ENCODE measurements at regions not wholly inside any gene's neighbourhood (a gene's known extent, or its start where the extent isn't known, plus 50 kb on each side); places are given as distances from the start of the nearest gene placed in this dataset.
"Not testable (repeated sequence)": the region's sequence is repeated elsewhere in the genome, so short reads cannot be mapped to it uniquely, and the experiment has no call there.

DNA sequence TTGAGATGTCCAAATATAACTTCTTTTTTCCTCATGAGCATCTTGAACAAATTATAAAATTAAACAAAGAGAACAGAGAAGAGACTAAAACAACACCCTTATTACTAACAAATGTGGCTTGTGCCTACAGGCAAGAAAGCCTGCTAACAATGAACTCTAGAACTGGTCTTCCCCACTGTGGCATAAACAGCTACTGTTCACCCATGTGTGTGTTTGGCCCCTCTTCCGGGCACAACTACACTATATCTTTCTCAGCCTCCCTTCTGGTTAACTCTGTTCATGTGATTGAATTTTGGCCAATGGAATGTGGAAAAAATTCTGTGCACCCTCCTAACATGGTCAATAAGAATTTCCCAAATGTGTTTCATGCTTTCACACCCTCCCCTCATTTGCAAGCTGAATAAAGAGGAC is 117.0 kb downstream of the KBTBD2 start:
- no peaks in the 10 kb centered on the region for H3K9me2 ChIP-seq (ENCODE audit: low read depth, low read length)
- no peaks in the 10 kb centered on the region for H3F3A ChIP-seq (ENCODE audit: insufficient read depth, low read length)
- H3K27ac ChIP-seq (ENCODE audit: low read depth, low read length, poor library complexity, severe bottlenecking), result no peak overlapping the region
- H3K4me1 ChIP-seq (ENCODE audit: insufficient read depth, low read length, severe bottlenecking), result no peaks in the 10 kb centered on the region
- H3K27me3 ChIP-seq (ENCODE audit: insufficient read depth, low read length), result no peaks in the 10 kb centered on the region; the same call in 1 of the 2 replicates
- H3K36me3 ChIP-seq (ENCODE audit: insufficient read depth, low read length), result no peaks in the 10 kb centered on the region
- no peak overlapping the region for H3K4me3 ChIP-seq (ENCODE audit: low read depth, low read length, poor library complexity, severe bottlenecking)
- TF ChIP-seq EZH2 (IDR thresholded peaks at IDR 0.05; ENCODE audit: borderline replicate concordance, low read length), result no peak
- TF ChIP-seq, protein P1, sequence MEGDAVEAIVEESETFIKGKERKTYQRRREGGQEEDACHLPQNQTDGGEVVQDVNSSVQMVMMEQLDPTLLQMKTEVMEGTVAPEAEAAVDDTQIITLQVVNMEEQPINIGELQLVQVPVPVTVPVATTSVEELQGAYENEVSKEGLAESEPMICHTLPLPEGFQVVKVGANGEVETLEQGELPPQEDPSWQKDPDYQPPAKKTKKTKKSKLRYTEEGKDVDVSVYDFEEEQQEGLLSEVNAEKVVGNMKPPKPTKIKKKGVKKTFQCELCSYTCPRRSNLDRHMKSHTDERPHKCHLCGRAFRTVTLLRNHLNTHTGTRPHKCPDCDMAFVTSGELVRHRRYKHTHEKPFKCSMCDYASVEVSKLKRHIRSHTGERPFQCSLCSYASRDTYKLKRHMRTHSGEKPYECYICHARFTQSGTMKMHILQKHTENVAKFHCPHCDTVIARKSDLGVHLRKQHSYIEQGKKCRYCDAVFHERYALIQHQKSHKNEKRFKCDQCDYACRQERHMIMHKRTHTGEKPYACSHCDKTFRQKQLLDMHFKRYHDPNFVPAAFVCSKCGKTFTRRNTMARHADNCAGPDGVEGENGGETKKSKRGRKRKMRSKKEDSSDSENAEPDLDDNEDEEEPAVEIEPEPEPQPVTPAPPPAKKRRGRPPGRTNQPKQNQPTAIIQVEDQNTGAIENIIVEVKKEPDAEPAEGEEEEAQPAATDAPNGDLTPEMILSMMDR (IDR thresholded peaks at IDR 0.05; ENCODE audit: low read length), result no peak
- H2AFZ ChIP-seq (ENCODE audit: low read length), result no peak overlapping the region
- H3K79me2 ChIP-seq (ENCODE audit: insufficient read depth, low read length), result no peaks in the 10 kb centered on the region
- H3K9ac ChIP-seq (ENCODE audit: low read length), result no peak overlapping the region
- H3K4me2 ChIP-seq (ENCODE audit: low read length), result no peak overlapping the region
- H4K20me1 ChIP-seq (ENCODE audit: insufficient read depth, low read length), result no peaks in the 10 kb centered on the region
- no peaks in the 10 kb centered on the region for H3K9me3 ChIP-seq (ENCODE audit: low read length)

DNA sequence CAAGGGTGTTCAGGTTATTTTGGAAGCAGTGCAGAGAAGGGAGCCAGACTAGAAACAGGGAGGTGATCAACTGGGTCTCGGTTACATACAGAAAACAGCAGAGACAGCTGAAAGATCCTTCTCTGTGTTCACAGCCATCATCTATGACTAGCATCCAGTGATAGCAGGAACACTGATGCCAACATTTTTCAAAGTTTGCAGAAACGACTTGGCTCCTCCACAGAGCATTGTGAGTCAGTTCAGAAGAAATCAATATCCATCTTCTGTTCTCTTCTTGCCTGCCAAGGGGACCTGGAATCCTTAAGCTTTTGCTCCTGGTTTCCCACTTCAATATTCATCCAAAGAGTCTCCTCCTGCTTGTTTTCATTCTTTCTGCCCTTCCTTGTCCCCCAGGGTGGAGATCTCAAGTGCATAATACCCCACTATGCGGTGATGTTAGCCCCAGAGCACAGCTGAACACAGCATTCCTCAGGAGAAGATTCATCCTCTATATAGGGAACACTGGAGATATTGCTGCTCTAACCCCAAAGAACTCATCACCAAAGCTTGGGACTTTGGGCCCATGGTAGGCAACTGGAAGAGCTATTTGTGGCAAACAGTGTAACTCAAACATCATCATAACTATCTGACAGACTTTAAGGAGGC is 122.6 kb downstream of the KBTBD2 start:
- H3K4me3 ChIP-seq (ENCODE audit: low read depth, low read length, poor library complexity, severe bottlenecking); H3K4me2 ChIP-seq (ENCODE audit: low read length); H3K9me3 ChIP-seq (ENCODE audit: low read length); H3K27me3 ChIP-seq (ENCODE audit: insufficient read depth, low read length); H3K27ac ChIP-seq (ENCODE audit: low read depth, low read length, poor library complexity, severe bottlenecking); H3K79me2 ChIP-seq (ENCODE audit: insufficient read depth, low read length); H4K20me1 ChIP-seq (ENCODE audit: insufficient read depth, low read length); H2AFZ ChIP-seq (ENCODE audit: low read length); H3K4me1 ChIP-seq (ENCODE audit: insufficient read depth, low read length, severe bottlenecking); H3K36me3 ChIP-seq (ENCODE audit: insufficient read depth, low read length); H3F3A ChIP-seq (ENCODE audit: insufficient read depth, low read length); H3K9me2 ChIP-seq (ENCODE audit: low read depth, low read length); H3K9ac ChIP-seq (ENCODE audit: low read length): not testable (repeated sequence)

- not testable (repeated sequence) for H2AFZ ChIP-seq (ENCODE audit: low read length); H4K20me1 ChIP-seq (ENCODE audit: insufficient read depth, low read length); H3K9me3 ChIP-seq (ENCODE audit: low read length); H3K4me2 ChIP-seq (ENCODE audit: low read length); H3F3A ChIP-seq (ENCODE audit: insufficient read depth, low read length); H3K4me3 ChIP-seq (ENCODE audit: low read depth, low read length, poor library complexity, severe bottlenecking); H3K9ac ChIP-seq (ENCODE audit: low read length); H3K9me2 ChIP-seq (ENCODE audit: low read depth, low read length); H3K36me3 ChIP-seq (ENCODE audit: insufficient read depth, low read length); H3K4me1 ChIP-seq (ENCODE audit: insufficient read depth, low read length, severe bottlenecking); H3K27ac ChIP-seq (ENCODE audit: low read depth, low read length, poor library complexity, severe bottlenecking); H3K79me2 ChIP-seq (ENCODE audit: insufficient read depth, low read length); H3K27me3 ChIP-seq (ENCODE audit: insufficient read depth, low read length)
Measured at GRCh38 chr7:32768338-32768737, 123.2 kb downstream of the KBTBD2 start.

DNA sequence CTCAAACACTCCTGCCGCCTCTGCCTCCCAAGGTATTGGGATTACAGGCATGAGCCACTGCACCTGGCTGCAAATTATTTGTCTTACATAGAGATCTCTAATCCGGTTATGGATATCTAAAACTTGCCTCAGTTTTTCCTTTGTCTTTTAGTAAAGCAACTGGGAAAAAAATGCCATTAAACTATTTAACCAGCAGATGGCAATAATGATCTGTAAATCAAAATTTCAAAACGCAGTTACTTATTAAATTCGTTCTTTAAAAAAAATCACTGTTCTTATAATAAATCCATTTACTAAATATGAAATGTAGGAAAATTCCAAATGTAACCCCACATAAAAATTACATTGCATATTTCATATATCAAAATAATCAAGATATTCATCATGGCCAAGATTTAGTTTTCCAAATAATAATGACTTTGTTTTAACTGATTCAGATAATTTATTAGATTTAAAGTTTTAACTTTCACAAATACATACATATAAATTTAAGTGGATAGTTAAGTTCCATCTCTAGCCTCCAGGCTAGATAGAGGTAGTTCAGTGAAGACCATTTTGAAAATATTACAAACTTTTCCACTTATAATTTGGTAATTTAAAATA is 125.8 kb downstream of the KBTBD2 start:
- H3K9ac ChIP-seq (ENCODE audit: low read length); H3K9me2 ChIP-seq (ENCODE audit: low read depth, low read length); H3K27me3 ChIP-seq (ENCODE audit: insufficient read depth, low read length); H3F3A ChIP-seq (ENCODE audit: insufficient read depth, low read length); H3K4me1 ChIP-seq (ENCODE audit: insufficient read depth, low read length, severe bottlenecking); H3K36me3 ChIP-seq (ENCODE audit: insufficient read depth, low read length); H3K4me2 ChIP-seq (ENCODE audit: low read length); H3K27ac ChIP-seq (ENCODE audit: low read depth, low read length, poor library complexity, severe bottlenecking); H3K9me3 ChIP-seq (ENCODE audit: low read length); H4K20me1 ChIP-seq (ENCODE audit: insufficient read depth, low read length); H2AFZ ChIP-seq (ENCODE audit: low read length); H3K4me3 ChIP-seq (ENCODE audit: low read depth, low read length, poor library complexity, severe bottlenecking); H3K79me2 ChIP-seq (ENCODE audit: insufficient read depth, low read length): not testable (repeated sequence)
- TF ChIP-seq, protein P1 (IDR thresholded peaks at IDR 0.05; ENCODE audit: low read length), result peak; percentile 47
